HepG2 (cell line): ENCODE measurements at regions not wholly inside any gene's neighbourhood (a gene's known extent, or its start where the extent isn't known, plus 50 kb on each side); places are given as distances from the start of the nearest gene placed in this dataset.

Experiments used
- EZH2 ChIP-seq: conservative IDR thresholded peaks from 2 replicates; pipeline ENCODE4 v1.6.1; 2012; ENCODE audit warnings: mild to moderate bottlenecking, low read depth, low read length, moderate library complexity
- FOXM1 ChIP-seq: sonication (generic); formaldehyde crosslinking; IDR thresholded peaks from 2 replicates; pipeline ENCODE4 v1.5.0; 2020; ENCODE audit warnings: missing genetic modification reagents
- KAT2B ChIP-seq: fragments of 150-350 bp; IDR thresholded peaks from 2 replicates; pipeline ENCODE4 v1.6.1; 2014; ENCODE audit warnings: low read depth, low read length, borderline replicate concordance
- LBX2 ChIP-seq: sonication (generic); formaldehyde crosslinking; IDR thresholded peaks from 2 replicates; pipeline ENCODE4 v1.5.0; 2020; ENCODE audit warnings: missing genetic modification reagents, mild to moderate bottlenecking, borderline replicate concordance
- NFYB ChIP-seq: sonication (generic); formaldehyde crosslinking; IDR thresholded peaks from 2 replicates; pipeline ENCODE4 v1.4.0; 2020; ENCODE audit warnings: missing genetic modification reagents
- SNRNP70 ChIP-seq: fragments of 200-400 bp; formaldehyde crosslinking; IDR thresholded peaks from 2 replicates; pipeline ENCODE4 v1.6.1; 2017; ENCODE audit warnings: mild to moderate bottlenecking, low read depth, low read length, moderate library complexity
- TP53 ChIP-seq: sonication (generic); formaldehyde crosslinking; conservative IDR thresholded peaks from 2 replicates; pipeline ENCODE4 v1.4.0; 2020; ENCODE audit warnings: missing genetic modification reagents
- ZBTB38 ChIP-seq: sonication (generic); formaldehyde crosslinking; IDR thresholded peaks from 2 replicates; pipeline ENCODE4 v1.5.1; 2020; ENCODE audit warnings: mild to moderate bottlenecking, missing genetic modification reagents
- ZNF362 ChIP-seq: sonication (generic); formaldehyde crosslinking; IDR thresholded peaks from 2 replicates; pipeline ENCODE4 v1.4.0; 2020; ENCODE audit warnings: missing genetic modification reagents, mild to moderate bottlenecking, borderline replicate concordance

GRCh38 chr5:13581914-13582313 is 362.6 kb downstream of the DNAH5 start:
- no peak for TF ChIP-seq SNRNP70
- no peak for TF ChIP-seq ZBTB38
- TF ChIP-seq KAT2B: no peak
- no peak for TF ChIP-seq TP53
- no peak for TF ChIP-seq ZNF362 (CRISPR knock-in tag)
- no peak for TF ChIP-seq FOXM1 (CRISPR knock-in tag)
- no peak for TF ChIP-seq LBX2 (CRISPR knock-in tag)
- TF ChIP-seq NFYB (CRISPR knock-in tag): no peak
- TF ChIP-seq EZH2: no peak
